Aorta (tissue), 5 donors: ENCODE measurements at regions not wholly inside any gene's neighbourhood (a gene's known extent, or its start where the extent isn't known, plus 50 kb on each side); places are given as distances from the start of the nearest gene placed in this dataset.
A peak's percentile ranks its signal among the peaks of the same experiment; 100 is the strongest.

Source experiments
- ATAC-seq: fragments of 200-7000 bp; cut with Tn5 transposase; one replicate; pipeline ENCODE4 v1.9.1; 2022; ENCODE audit warnings: moderate library complexity; ENCODE audit not compliant: low FRiP score
- DNase-seq, 2 donors: peaks; one replicate each; pipeline ENCODE4 v3.0.0-alpha.2; 2020
- H3K27ac ChIP-seq, 2 donors: one replicate each; pipeline ENCODE4 v1.5.1; 2013; ENCODE audit warnings: low read length in 2 of 2, mild to moderate bottlenecking in 2 of 2, moderate library complexity in 2 of 2, control low read depth in 1 of 2, inconsistent platforms in 1 of 2, low read depth in 1 of 2
- H3K27me3 ChIP-seq, 2 donors: one replicate each; pipeline ENCODE4 v1.6.1; 2013; ENCODE audit warnings: control low read depth in 1 of 2, low read length in 1 of 2, mild to moderate bottlenecking in 1 of 2, moderate library complexity in 1 of 2; ENCODE audit not compliant: insufficient read depth in 2 of 2, control insufficient read depth in 1 of 2
- H3K36me3 ChIP-seq, 2 donors: one replicate each; pipeline ENCODE4 v1.6.1; 2013; ENCODE audit warnings: control low read depth in 1 of 2, low read length in 1 of 2, mild to moderate bottlenecking in 1 of 2; ENCODE audit not compliant: insufficient read depth in 2 of 2, control insufficient read depth in 1 of 2
- H3K4me1 ChIP-seq, 2 donors: one replicate each; pipeline ENCODE4 v1.6.1; 2013; ENCODE audit warnings: low read length in 2 of 2, control low read depth in 1 of 2, mild to moderate bottlenecking in 1 of 2, moderate library complexity in 1 of 2; ENCODE audit not compliant: insufficient read depth in 2 of 2, control insufficient read depth in 1 of 2
- H3K4me3 ChIP-seq, 2 donors: one replicate each; pipeline ENCODE4 v1.5.1; 2013; ENCODE audit warnings: low read length in 2 of 2, control low read depth in 1 of 2, mild to moderate bottlenecking in 1 of 2
- H3K9me3 ChIP-seq: one replicate; pipeline ENCODE4 v1.6.1; 2013; ENCODE audit warnings: mild to moderate bottlenecking, low read length; ENCODE audit not compliant: control insufficient read depth
- WGBS, 2 donors: extraction: QIAGEN DNeasy Blood & Tissue Kit; methylation state at CpG; one replicate each; pipeline ENCODE4 v1.1.7; 2013; 5-methylcytosine and 5-hydroxymethylcytosine counted together
- intact Hi-C, 2 donors: fragments of 100-400 bp; cut with DNase I; formaldehyde crosslinking; loops; one replicate each; pipeline versions ENCODE4 v1.14.2 to v1.15.0; 2022
- donor health status: healthy with polysubstance abuse.
- donor health status: Bipolar disorder and iron deficiency.
- donor health status: DM: no; HTN: no; CAD: no.
- donor health status: DM: no; HTN: no; CAD: no.
- donor health status: DM: yes; HTN: yes; CAD: no.

GRCh38 chr11:112421879-112422278, 161.2 kb upstream of the PLET1 start:
- no peaks in the 10 kb centered on the region for H3K36me3 ChIP-seq
- H3K27me3 ChIP-seq, result no peaks in the 10 kb centered on the region
- H3K4me1 ChIP-seq, result no peaks in the 10 kb centered on the region
- no peak overlapping the region for H3K27ac ChIP-seq
- peaks cover 6% of the 10 kb centered on the region for H3K9me3 ChIP-seq
- intact Hi-C loops, result no loop called here
- H3K4me3 ChIP-seq, result no peak overlapping the region
- WGBS, 2 donors, result 67 to 72% methylated on average over 4 of the region's 4 CpGs
- ATAC-seq, result no peak
- DNase-seq, result no peak

- H3K27me3 ChIP-seq, result no peaks in the 10 kb centered on the region
- intact Hi-C loops, result no loop called here
- ATAC-seq, result no peak
- no peak overlapping the region for H3K4me3 ChIP-seq
- H3K4me1 ChIP-seq, result no peaks in the 10 kb centered on the region
- 72 to 80% methylated on average over 5 of the region's 5 CpGs for WGBS, 2 donors
- DNase-seq, result no peak
- no peaks in the 10 kb centered on the region for H3K36me3 ChIP-seq
- no peak overlapping the region for H3K27ac ChIP-seq
- H3K9me3 ChIP-seq, result peaks cover 6% of the 10 kb centered on the region
Observed at GRCh38 chr11:112425121-112425520, 164.5 kb upstream of the PLET1 start.

GRCh38 chr11:112437096-112437495, 176.4 kb upstream of the PLET1 start:
- Histone ChIP-seq H3K9me3 (peaks cover 5% of the 10 kb centered on the region), H3K27ac (no peak overlapping the region), H3K4me3 (no peak overlapping the region), H3K36me3 (no peaks in the 10 kb centered on the region), H3K4me1 (no peaks in the 10 kb centered on the region), H3K27me3 (no peaks in the 10 kb centered on the region)
- 63 to 71% methylated on average over 2 of the region's 2 CpGs for WGBS, 2 donors
- ATAC-seq (no peak), DNase-seq (no peak)
- intact Hi-C loops, result no loop called here

- Histone ChIP-seq H3K4me3 (no peak overlapping the region), H3K4me1 (no peaks in the 10 kb centered on the region), H3K27ac (no peak overlapping the region), H3K27me3 (no peaks in the 10 kb centered on the region), H3K36me3 (no peaks in the 10 kb centered on the region), H3K9me3 (peaks cover 5% of the 10 kb centered on the region)
- 82 to 85% methylated on average over 2 of the region's 2 CpGs for WGBS, 2 donors
- no peak for ATAC-seq
- no peak for DNase-seq
- intact Hi-C loops, result no loop called here
Observed at GRCh38 chr11:112439614-112440013, 179.0 kb upstream of the PLET1 start.

GRCh38 chr11:112440518-112440917, 179.9 kb upstream of the PLET1 start:
- H3K36me3 ChIP-seq, result no peaks in the 10 kb centered on the region
- no peak for ATAC-seq
- no peak overlapping the region for H3K4me3 ChIP-seq
- no peaks in the 10 kb centered on the region for H3K4me1 ChIP-seq
- H3K27ac ChIP-seq, result no peak overlapping the region
- intact Hi-C loops, result no loop called here
- no peak for DNase-seq
- H3K9me3 ChIP-seq, result peaks cover 6% of the 10 kb centered on the region
- 49 to 77% methylated on average over 1 of the region's 1 CpG for WGBS, 2 donors
- no peaks in the 10 kb centered on the region for H3K27me3 ChIP-seq

GRCh38 chr11:112448168-112448567, 187.5 kb upstream of the PLET1 start:
- H3K27me3 ChIP-seq, result no peaks in the 10 kb centered on the region
- H3K9me3 ChIP-seq, result peaks cover 2% of the 10 kb centered on the region
- ATAC-seq (no peak), DNase-seq (no peak)
- 91 to 94% methylated on average over 4 of the region's 4 CpGs for WGBS, 2 donors
- no peak overlapping the region for H3K4me3 ChIP-seq
- no peaks in the 10 kb centered on the region for H3K36me3 ChIP-seq
- no peak overlapping the region for H3K27ac ChIP-seq
- H3K4me1 ChIP-seq, result peaks cover 0 to 2% of the 10 kb centered on the region in 2 donors
- intact Hi-C loops, result no loop called here

GRCh38 chr11:112448806-112449205, 188.1 kb upstream of the PLET1 start:
- no peak overlapping the region for H3K27ac ChIP-seq
- intact Hi-C loops, result no loop called here
- peaks cover 0 to 2% of the 10 kb centered on the region in 2 donors for H3K4me1 ChIP-seq
- H3K9me3 ChIP-seq, result peaks cover 2% of the 10 kb centered on the region
- H3K4me3 ChIP-seq, result no peak overlapping the region
- no peak for DNase-seq
- no peaks in the 10 kb centered on the region for H3K27me3 ChIP-seq
- no peak for ATAC-seq
- no peaks in the 10 kb centered on the region for H3K36me3 ChIP-seq
- 92 to 94% methylated on average over 1 of the region's 1 CpG for WGBS, 2 donors

GRCh38 chr11:112451250-112451649, 190.6 kb upstream of the PLET1 start:
- Histone ChIP-seq H3K4me3 (no peak overlapping the region), H3K9me3 (peaks cover 2% of the 10 kb centered on the region), H3K27me3 (no peaks in the 10 kb centered on the region), H3K36me3 (no peaks in the 10 kb centered on the region), H3K4me1 (peaks cover 0 to 2% of the 10 kb centered on the region in 2 donors), H3K27ac (no peak overlapping the region)
- DNase-seq (no peak), ATAC-seq (no peak)
- 94 to 96% methylated on average over 4 of the region's 4 CpGs for WGBS, 2 donors
- intact Hi-C loops, result loop anchor here in 1 of 2 donors (10.0 kb wide), 1 partner anchor 104 kb away; no protein-coding TSS in a partner anchor

- Histone ChIP-seq H3K4me3 (no peak overlapping the region), H3K9me3 (peaks cover 2% of the 10 kb centered on the region), H3K36me3 (no peaks in the 10 kb centered on the region), H3K27ac (no peak overlapping the region), H3K27me3 (no peaks in the 10 kb centered on the region), H3K4me1 (peaks cover 0 to 2% of the 10 kb centered on the region in 2 donors)
- WGBS, 2 donors, result 80 to 84% methylated on average over 4 of the region's 4 CpGs
- intact Hi-C loops, result loop anchor here in 1 of 2 donors (2.0 to 10.0 kb wide), 2 partner anchors 101 to 163 kb away; no protein-coding TSS in a partner anchor
- DNase-seq, result peak; percentile 52 to 77
- no peak for ATAC-seq
Observed at GRCh38 chr11:112453601-112454577, 193.2 kb upstream of the PLET1 start.
